Endothelial cell of umbilical vein (primary cell): ENCODE measurements at regions not wholly inside any gene's neighbourhood (a gene's known extent, or its start where the extent isn't known, plus 50 kb on each side); places are given as distances from the start of the nearest gene placed in this dataset.

Source experiments
- BruUV-seq: library from RNA; stranded (reverse); fragments of 400-500 nt; replicated peaks from 2 replicates; lab custom pipeline; 2021; lab: Mats Ljungman, UMichigan
- CTCF ChIA-PET: fragments of 300-600, 350-600 bp; sonication (Branson Sonifier 250); formaldehyde crosslinking; loops from one replicate; lab custom pipeline; 2021; ENCODE audit warnings: antibody characterized with exemption, inconsistent platforms; lab: Charles Lee
- POLR2A ChIA-PET: fragments of 300-600, 350-600 bp; sonication (Branson Sonifier 250); formaldehyde crosslinking; loops from one replicate; lab custom pipeline; 2021; ENCODE audit warnings: antibody characterized with exemption, inconsistent platforms; lab: Charles Lee
- DNase-seq: peaks from one replicate; pipeline ENCODE4 v3.0.0-alpha.2; 2011; ENCODE audit warnings: low read depth, low spot score
- FAIRE-seq: peaks from 2 replicates; lab custom pipeline; 2011; peaks lifted over from hg19 to GRCh38; lab: Jason Lieb, UNC
- H2AFZ ChIP-seq: 2 replicates; pipeline ENCODE4 v1.6.0; 2012; ENCODE audit warnings: low read depth, low read length, control low read depth, inconsistent platforms
- H3K27ac ChIP-seq: 2 replicates; pipeline ENCODE4 v1.5.1; 2011; ENCODE audit warnings: low read depth, mild to moderate bottlenecking, control low read depth, low read length, moderate library complexity; ENCODE audit not compliant: insufficient read depth
- H3K27me3 ChIP-seq, 2 experiments: 2 replicates each; pipeline versions ENCODE4 v1.6.0 to v1.6.1; 2011; ENCODE audit warnings: low read length in 2 of 2, mixed read lengths in 1 of 2; ENCODE audit not compliant: control insufficient read depth in 2 of 2, insufficient read depth in 2 of 2
- H3K36me3 ChIP-seq, 2 experiments: 2 replicates in 1 of 2; 3 replicates in 1 of 2; pipeline ENCODE4 v1.5.1; 2011; ENCODE audit warnings: low read length in 2 of 2, mild to moderate bottlenecking in 1 of 2, moderate library complexity in 1 of 2; ENCODE audit not compliant: control insufficient read depth in 2 of 2, insufficient read depth in 2 of 2; ENCODE audit errors: extremely low read depth in 1 of 2
- H3K4me1 ChIP-seq: 3 replicates; pipeline ENCODE4 v1.5.1; 2011; ENCODE audit warnings: mild to moderate bottlenecking, low read length; ENCODE audit not compliant: control insufficient read depth, insufficient read depth; ENCODE audit errors: extremely low read depth
- H3K4me2 ChIP-seq: 2 replicates; pipeline ENCODE4 v1.6.1; 2011; ENCODE audit warnings: low read length, control low read depth, mixed read lengths; ENCODE audit not compliant: insufficient read depth
- H3K4me3 ChIP-seq, 3 experiments: fragments of 200-600 bp in 1 of 3; sonication (generic), shearing (Covaris generic) in 1 of 3; replicated peaks in 1 of 3; 2 replicates each; pipeline ENCODE4 v1.5.1; 2011 to 2016; ENCODE audit warnings: control low read depth in 3 of 3, low read length in 3 of 3, mild to moderate bottlenecking in 2 of 3, inconsistent platforms in 1 of 3, low read depth in 1 of 3, moderate library complexity in 1 of 3; ENCODE audit not compliant: insufficient read depth in 1 of 3
- H3K79me2 ChIP-seq: 2 replicates; pipeline ENCODE4 v1.6.0; 2012; ENCODE audit warnings: low read length, inconsistent platforms; ENCODE audit not compliant: control insufficient read depth, insufficient read depth
- H3K9ac ChIP-seq: replicated peaks from 2 replicates; pipeline ENCODE3; 2011; ENCODE audit warnings: low read length, control low read depth; ENCODE audit not compliant: insufficient read depth; ENCODE audit errors: extremely low read depth
- H3K9me1 ChIP-seq: replicated peaks from 3 replicates; pipeline ENCODE4 v1.6.0; 2011; ENCODE audit warnings: mild to moderate bottlenecking, low read length; ENCODE audit not compliant: control insufficient read depth, insufficient read depth; ENCODE audit errors: extremely low read depth
- H3K9me3 ChIP-seq: replicated peaks from 2 replicates; pipeline ENCODE4 v1.5.1; 2012; ENCODE audit warnings: low read length, inconsistent platforms; ENCODE audit not compliant: control insufficient read depth, insufficient read depth
- H4K20me1 ChIP-seq: replicated peaks from 2 replicates; pipeline ENCODE3; 2011; ENCODE audit warnings: mild to moderate bottlenecking, low read length; ENCODE audit not compliant: control insufficient read depth, insufficient read depth; ENCODE audit errors: extremely low read depth
- CTCF ChIP-seq, 2 donors: IDR thresholded peaks; 1 replicate in 1 of 2; 2 replicates in 1 of 2; pipeline ENCODE4 v1.5.1; 2011; ENCODE audit warnings: low read length in 2 of 2, mild to moderate bottlenecking in 2 of 2, moderate library complexity in 2 of 2, control low read depth in 1 of 2, inconsistent platforms in 1 of 2, low read depth in 1 of 2; ENCODE audit not compliant: insufficient read depth in 1 of 2; ENCODE audit errors: extremely low read depth in 1 of 2
- EZH2 ChIP-seq: IDR thresholded peaks from 2 replicates; pipeline ENCODE4 v1.6.1; 2012; ENCODE audit warnings: borderline replicate concordance, low read depth, mild to moderate bottlenecking, moderate library complexity, low read length, inconsistent platforms; ENCODE audit not compliant: severe bottlenecking
- FOS ChIP-seq: IDR thresholded peaks from 2 replicates; pipeline ENCODE4 v1.6.1; 2011; ENCODE audit warnings: mild to moderate bottlenecking, low read length, moderate library complexity, borderline replicate concordance; ENCODE audit not compliant: insufficient read depth
- GATA2 ChIP-seq: IDR thresholded peaks from 2 replicates; pipeline ENCODE4 v1.7.0; 2011; ENCODE audit warnings: low read depth, mild to moderate bottlenecking, moderate library complexity, mixed read lengths, low read length; ENCODE audit not compliant: insufficient read length, insufficient read depth
- JUN ChIP-seq: IDR thresholded peaks from 2 replicates; pipeline ENCODE4 v1.6.1; 2011; ENCODE audit warnings: borderline replicate concordance, low read depth; ENCODE audit not compliant: insufficient read length, insufficient read depth
- MAX ChIP-seq: IDR thresholded peaks from 2 replicates; pipeline ENCODE4 v1.6.1; 2011; ENCODE audit not compliant: insufficient read depth, insufficient read length
- MYC ChIP-seq: IDR thresholded peaks from one replicate; pipeline ENCODE4 v1.6.1; 2011; ENCODE audit warnings: mild to moderate bottlenecking, low read depth, low read length
- POLR2A ChIP-seq: IDR thresholded peaks from 2 replicates; pipeline ENCODE4 v1.6.1; 2012; ENCODE audit warnings: low read depth, mild to moderate bottlenecking, control low read depth, low read length
- POLR2AphosphoS5 ChIP-seq: IDR thresholded peaks from 2 replicates; pipeline ENCODE4 v1.6.1; 2012; ENCODE audit warnings: low read depth, mild to moderate bottlenecking, control low read depth, low read length, moderate library complexity; ENCODE audit not compliant: insufficient read depth
- dilution Hi-C: fragments of 300-500 bp; cut with MboI; formaldehyde crosslinking; loops from one replicate; pipeline ENCODE4 v1.15.0; 2019; ENCODE audit warnings: low sequenced_read_pairs; ENCODE audit not compliant: extremely low pct_ligation_motif_present
- intact Hi-C: fragments of 100-400 bp; cut with micrococcal nuclease; formaldehyde crosslinking; loops from one replicate; pipeline ENCODE4 v1.10.0; 2022

- no peaks in the 10 kb centered on the region for H3K79me2 ChIP-seq
- no peaks in the 10 kb centered on the region for H3K36me3 ChIP-seq
- BruUV-seq: no TSS peak
- no peaks in the 10 kb centered on the region for H3K4me1 ChIP-seq
- H4K20me1 ChIP-seq: no peaks in the 10 kb centered on the region
- DNase-seq (no peak), FAIRE-seq (no peak)
- dilution Hi-C loops (no loop called here), intact Hi-C loops (no loop called here)
- H3K9me3 ChIP-seq: peaks cover 13% of the 10 kb centered on the region
- POLR2A ChIA-PET: no interaction called here
- TF ChIP-seq GATA2: no peak
- no peak for TF ChIP-seq MYC
- TF ChIP-seq CTCF (IDR thresholded peaks at IDR 0.05; ENCODE audit: extremely low read depth in 1 of 2, insufficient read depth in 1 of 2, low read depth in 1 of 2, low read length in 2 of 2): no peak
- no peak for TF ChIP-seq POLR2A
- TF ChIP-seq POLR2AphosphoS5: no peak
- no peak for TF ChIP-seq JUN
- TF ChIP-seq EZH2: no peak
- no peak for TF ChIP-seq MAX
- no peak for TF ChIP-seq FOS
- H3K4me2 ChIP-seq: no peak overlapping the region
- CTCF ChIA-PET: no interaction called here
- no peak overlapping the region for H3K9ac ChIP-seq
- H3K4me3 ChIP-seq: no peak overlapping the region
- no peak overlapping the region for H3K27ac ChIP-seq
- H3K27me3 ChIP-seq: no peaks in the 10 kb centered on the region
- H3K9me1 ChIP-seq: no peaks in the 10 kb centered on the region
- H2AFZ ChIP-seq: no peak overlapping the region
These were observed 133.1 kb upstream of the LRRN1 start for GRCh38 chr3:3665961-3666640.
